MM.1S (cell line): ENCODE measurements at regions not wholly inside any gene's neighbourhood (a gene's known extent, or its start where the extent isn't known, plus 50 kb on each side); places are given as distances from the start of the nearest gene placed in this dataset.
A peak's percentile ranks its signal among the peaks of the same experiment; 100 is the strongest.

Experiments used
- DNase-seq: peaks from one replicate; pipeline ENCODE4 v3.0.0-alpha.2; 2015
- H2AFZ ChIP-seq: fragments of 300-600 bp; sonication (generic); 2 replicates; pipeline ENCODE4 v1.6.0; 2016; ENCODE audit warnings: antibody characterized with exemption, low read length
- H3F3A ChIP-seq: fragments of 300-600 bp; sonication (generic); 2 replicates; pipeline ENCODE4 v1.6.1; 2016; ENCODE audit warnings: mild to moderate bottlenecking, antibody characterized with exemption, low read length, moderate library complexity, mixed read lengths; ENCODE audit not compliant: insufficient read depth
- H3K27ac ChIP-seq: fragments of 300-600 bp; sonication (generic); 2 replicates; pipeline ENCODE4 v1.5.1; 2016; ENCODE audit warnings: mild to moderate bottlenecking, low read length
- H3K27me3 ChIP-seq: fragments of 300-600 bp; sonication (generic); replicated peaks from 2 replicates; pipeline ENCODE4 v1.6.0; 2016; ENCODE audit warnings: low read length; ENCODE audit not compliant: insufficient read depth
- H3K36me3 ChIP-seq: fragments of 300-600 bp; sonication (generic); replicated peaks from 2 replicates; pipeline ENCODE4 v1.6.1; 2016; ENCODE audit warnings: mild to moderate bottlenecking, low read length, mixed read lengths; ENCODE audit not compliant: insufficient read depth
- H3K4me1 ChIP-seq: fragments of 300-600 bp; sonication (generic); 2 replicates; pipeline ENCODE4 v1.6.1; 2016; ENCODE audit warnings: low read length, mixed read lengths
- H3K4me2 ChIP-seq: fragments of 300-600 bp; sonication (generic); 2 replicates; pipeline ENCODE4 v1.6.0; 2016; ENCODE audit warnings: low read depth, low read length
- H3K4me3 ChIP-seq: fragments of 300-600 bp; sonication (generic); 2 replicates; pipeline ENCODE4 v1.5.1; 2016; ENCODE audit warnings: low read length, mixed read lengths
- H3K79me2 ChIP-seq: fragments of 300-600 bp; sonication (generic); 2 replicates; pipeline ENCODE4 v1.6.1; 2016; ENCODE audit warnings: mixed run types, low read length, mixed read lengths
- H3K9ac ChIP-seq: fragments of 300-600 bp; sonication (generic); 2 replicates; pipeline ENCODE4 v1.6.1; 2016; ENCODE audit warnings: low read length, mixed read lengths
- H3K9me2 ChIP-seq: fragments of 300-600 bp; sonication (generic); replicated peaks from 2 replicates; pipeline ENCODE4 v1.6.1; 2016; ENCODE audit warnings: mild to moderate bottlenecking, low read length, mixed read lengths; ENCODE audit not compliant: insufficient read depth
- H3K9me3 ChIP-seq: fragments of 300-600 bp; sonication (generic); replicated peaks from 2 replicates; pipeline ENCODE4 v1.6.1; 2016; ENCODE audit warnings: mild to moderate bottlenecking, low read length, mixed read lengths; ENCODE audit not compliant: insufficient read depth
- H4K20me1 ChIP-seq: fragments of 300-600 bp; sonication (generic); 2 replicates; pipeline ENCODE4 v1.6.1; 2016; ENCODE audit warnings: mild to moderate bottlenecking, low read length, moderate library complexity, mixed read lengths; ENCODE audit not compliant: insufficient read depth
- CTCF ChIP-seq: fragments of 300-600 bp; sonication (generic); IDR thresholded peaks from 2 replicates; pipeline ENCODE4 v1.5.1; 2016; ENCODE audit warnings: antibody characterized with exemption, low read length, mixed read lengths
- EZH2 ChIP-seq: fragments of 300-600 bp; sonication (generic); optimal IDR thresholded peaks from 2 replicates; pipeline ENCODE3; 2017; ENCODE audit warnings: low read depth, mild to moderate bottlenecking, antibody characterized with exemption, low read length, mixed read lengths
- EZH2phosphoT487 ChIP-seq: fragments of 300-600 bp; sonication (generic); IDR thresholded peaks from 2 replicates; pipeline ENCODE4 v1.6.1; 2018; ENCODE audit warnings: antibody characterized with exemption, low read length

- TF ChIP-seq CTCF: no peak
- no peak for TF ChIP-seq EZH2phosphoT487
- TF ChIP-seq EZH2: no peak
- no peaks in the 10 kb centered on the region for H3K36me3 ChIP-seq
- H3K4me3 ChIP-seq: no peak overlapping the region
- DNase-seq: peak; percentile 75
- H3F3A ChIP-seq: no peaks in the 10 kb centered on the region
- no peak overlapping the region for H3K9ac ChIP-seq
- H2AFZ ChIP-seq: no peak overlapping the region
- H3K4me2 ChIP-seq: 0 out of 2 replicates have a peak overlapping the region, but pooled peaks have one; percentile 1
- 0 out of 2 replicates have a peak, but pooled peaks cover 5% of the 10 kb centered on the region for H3K4me1 ChIP-seq
- no peaks in the 10 kb centered on the region for H3K79me2 ChIP-seq
- H3K9me2 ChIP-seq: no peaks in the 10 kb centered on the region
- no peaks in the 10 kb centered on the region for H3K27me3 ChIP-seq
- H3K9me3 ChIP-seq: no peaks in the 10 kb centered on the region
- H3K27ac ChIP-seq: no peak overlapping the region
- H4K20me1 ChIP-seq: no peaks in the 10 kb centered on the region
Observed at GRCh38 chr16:72362973-72363372, 191.0 kb upstream of the PMFBP1 start.

- no peaks in the 10 kb centered on the region for H3K79me2 ChIP-seq
- no peak overlapping the region for H3K4me3 ChIP-seq
- H3K4me1 ChIP-seq: 0 out of 2 replicates have a peak, but pooled peaks cover 5% of the 10 kb centered on the region
- TF ChIP-seq CTCF (no peak), EZH2phosphoT487 (no peak), EZH2 (no peak)
- H3F3A ChIP-seq: no peaks in the 10 kb centered on the region
- no peaks in the 10 kb centered on the region for H3K27me3 ChIP-seq
- no peaks in the 10 kb centered on the region for H4K20me1 ChIP-seq
- 0 out of 2 replicates have a peak overlapping the region, but pooled peaks have one; percentile 1 for H3K4me2 ChIP-seq
- H2AFZ ChIP-seq: no peak overlapping the region
- no peaks in the 10 kb centered on the region for H3K9me2 ChIP-seq
- no peak overlapping the region for H3K27ac ChIP-seq
- no peaks in the 10 kb centered on the region for H3K9me3 ChIP-seq
- no peak for DNase-seq
- no peak overlapping the region for H3K9ac ChIP-seq
- no peaks in the 10 kb centered on the region for H3K36me3 ChIP-seq
Observed at GRCh38 chr16:72362476-72362875, 190.5 kb upstream of the PMFBP1 start.

- DNase-seq: no peak
- no peaks in the 10 kb centered on the region for H3K79me2 ChIP-seq
- H2AFZ ChIP-seq: no peak overlapping the region
- H3K4me2 ChIP-seq: no peak overlapping the region
- 0 out of 2 replicates have a peak, but pooled peaks cover 5% of the 10 kb centered on the region for H3K4me1 ChIP-seq
- no peaks in the 10 kb centered on the region for H3F3A ChIP-seq
- H3K4me3 ChIP-seq: no peak overlapping the region
- no peak overlapping the region for H3K9ac ChIP-seq
- no peaks in the 10 kb centered on the region for H3K36me3 ChIP-seq
- no peaks in the 10 kb centered on the region for H3K27me3 ChIP-seq
- H3K9me3 ChIP-seq: no peaks in the 10 kb centered on the region
- no peak overlapping the region for H3K27ac ChIP-seq
- no peaks in the 10 kb centered on the region for H4K20me1 ChIP-seq
- TF ChIP-seq EZH2phosphoT487 (no peak), CTCF (no peak), EZH2 (no peak)
- H3K9me2 ChIP-seq: no peaks in the 10 kb centered on the region
Observed at GRCh38 chr16:72357910-72358309, 186.0 kb upstream of the PMFBP1 start.
